SH-SY5Y (cell line): ENCODE measurements at regions not wholly inside any gene's neighbourhood (a gene's known extent, or its start where the extent isn't known, plus 50 kb on each side); places are given as distances from the start of the nearest gene placed in this dataset.

Source experiments
- GATA2 ChIP-seq: IDR thresholded peaks from 2 replicates; pipeline ENCODE4 v1.6.1; 2011; ENCODE audit warnings: mild to moderate bottlenecking, low read depth, low read length
- GATA3 ChIP-seq: IDR thresholded peaks from 2 replicates; pipeline ENCODE4 v1.6.1; 2011; ENCODE audit warnings: low read depth, mild to moderate bottlenecking, low read length, moderate library complexity

DNA sequence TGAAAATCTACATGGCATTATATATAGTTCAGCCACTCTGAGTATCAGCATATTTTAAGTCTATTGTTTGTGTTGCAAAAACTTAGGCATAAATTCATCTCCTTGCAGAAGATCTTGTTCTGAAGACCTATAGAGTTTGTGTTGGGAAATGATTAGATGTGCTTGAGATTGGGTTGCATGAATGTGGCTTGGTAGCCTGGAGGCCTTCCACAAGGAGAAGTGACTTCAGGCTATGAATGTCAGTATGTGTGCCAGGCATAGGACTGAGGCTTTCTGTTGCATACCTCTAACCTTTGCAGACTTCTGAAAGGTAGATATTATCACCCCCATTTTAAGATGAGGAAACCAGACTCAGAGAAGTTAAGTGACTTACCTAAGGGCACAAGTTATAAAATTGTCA lies 188.6 kb downstream of the OLFM4 start:
- TF ChIP-seq GATA2 = no peak
- TF ChIP-seq GATA3 = no peak
